ENCODE measurements at regions not wholly inside any gene's neighbourhood (a gene's known extent, or its start where the extent isn't known, plus 50 kb on each side); places are given as distances from the start of the nearest gene placed in this dataset.

GRCh38 chr1:182159443-182159842 is 97.9 kb upstream of the ZNF648 start:
- no peak for TF ChIP-seq POLR2A (IDR thresholded peaks at IDR 0.05)
- TF ChIP-seq, protein P1, sequence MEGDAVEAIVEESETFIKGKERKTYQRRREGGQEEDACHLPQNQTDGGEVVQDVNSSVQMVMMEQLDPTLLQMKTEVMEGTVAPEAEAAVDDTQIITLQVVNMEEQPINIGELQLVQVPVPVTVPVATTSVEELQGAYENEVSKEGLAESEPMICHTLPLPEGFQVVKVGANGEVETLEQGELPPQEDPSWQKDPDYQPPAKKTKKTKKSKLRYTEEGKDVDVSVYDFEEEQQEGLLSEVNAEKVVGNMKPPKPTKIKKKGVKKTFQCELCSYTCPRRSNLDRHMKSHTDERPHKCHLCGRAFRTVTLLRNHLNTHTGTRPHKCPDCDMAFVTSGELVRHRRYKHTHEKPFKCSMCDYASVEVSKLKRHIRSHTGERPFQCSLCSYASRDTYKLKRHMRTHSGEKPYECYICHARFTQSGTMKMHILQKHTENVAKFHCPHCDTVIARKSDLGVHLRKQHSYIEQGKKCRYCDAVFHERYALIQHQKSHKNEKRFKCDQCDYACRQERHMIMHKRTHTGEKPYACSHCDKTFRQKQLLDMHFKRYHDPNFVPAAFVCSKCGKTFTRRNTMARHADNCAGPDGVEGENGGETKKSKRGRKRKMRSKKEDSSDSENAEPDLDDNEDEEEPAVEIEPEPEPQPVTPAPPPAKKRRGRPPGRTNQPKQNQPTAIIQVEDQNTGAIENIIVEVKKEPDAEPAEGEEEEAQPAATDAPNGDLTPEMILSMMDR (IDR thresholded peaks at IDR 0.05): no peak

All from lower leg skin (tissue), 3 donors.